ENCODE measurements at regions not wholly inside any gene's neighbourhood (a gene's known extent, or its start where the extent isn't known, plus 50 kb on each side); places are given as distances from the start of the nearest gene placed in this dataset.
"Not testable (repeated sequence)": the region's sequence is repeated elsewhere in the genome, so short reads cannot be mapped to it uniquely, and the experiment has no call there.

- FAIRE-seq: no peak
- DNase-seq (ENCODE audit: low spot score): no peak
These were observed 180.8 kb upstream of the PLN start for GRCh38 chr6:118367314-118367713.

- DNase-seq (ENCODE audit: low spot score) (no peak), FAIRE-seq (no peak)
These were observed 177.4 kb upstream of the PLN start for GRCh38 chr6:118370722-118371121.

- no peak for DNase-seq (ENCODE audit: low spot score)
- no peak for FAIRE-seq
These were observed 176.1 kb upstream of the PLN start for GRCh38 chr6:118371955-118372354.

GRCh38 chr6:118372413-118372812 lies 175.7 kb upstream of the PLN start:
- FAIRE-seq (no peak), DNase-seq (ENCODE audit: low spot score) (no peak)

- DNase-seq (ENCODE audit: low spot score) (no peak), FAIRE-seq (no peak)
These were observed 170.2 kb upstream of the PLN start for GRCh38 chr6:118377711-118378414.

GRCh38 chr6:118380620-118381019 lies 167.5 kb upstream of the PLN start:
- FAIRE-seq: not testable (repeated sequence)

GRCh38 chr6:118382126-118382525 lies 166.0 kb upstream of the PLN start:
- FAIRE-seq (no peak), DNase-seq (ENCODE audit: low spot score) (no peak)

More at GRCh38 chr6:118380620-118381019, 167.5 kb upstream of the PLN start:
- not testable (repeated sequence) for DNase-seq (ENCODE audit: low spot score)

- DNase-seq (ENCODE audit: low spot score) (no peak), FAIRE-seq (no peak)
These were observed 164.2 kb upstream of the PLN start for GRCh38 chr6:118383924-118384323.

- no peak for DNase-seq (ENCODE audit: low spot score)
- no peak for FAIRE-seq
These were observed 161.1 kb upstream of the PLN start for GRCh38 chr6:118386975-118387374.

GRCh38 chr6:118387921-118388701 lies 160.0 kb upstream of the PLN start:
- FAIRE-seq (peak; percentile 96), DNase-seq (ENCODE audit: low spot score) (peak; percentile 87)

- FAIRE-seq (no peak), DNase-seq (ENCODE audit: low spot score) (no peak)
These were observed 157.0 kb upstream of the PLN start for GRCh38 chr6:118391086-118391485.

- FAIRE-seq: no peak
These were observed 154.0 kb upstream of the PLN start for GRCh38 chr6:118394106-118394505.

GRCh38 chr6:118396969-118397368 lies 151.1 kb upstream of the PLN start:
- DNase-seq (ENCODE audit: low spot score): no peak
- no peak for FAIRE-seq

More at GRCh38 chr6:118394106-118394505, 154.0 kb upstream of the PLN start:
- no peak for DNase-seq (ENCODE audit: low spot score)

GRCh38 chr6:118397671-118398465 lies 150.2 kb upstream of the PLN start:
- no peak for DNase-seq (ENCODE audit: low spot score)
- no peak for FAIRE-seq

GRCh38 chr6:118400098-118400497 lies 148.0 kb upstream of the PLN start:
- FAIRE-seq: no peak
- no peak for DNase-seq (ENCODE audit: low spot score)

GRCh38 chr6:118400582-118400981 lies 147.5 kb upstream of the PLN start:
- no peak for FAIRE-seq
- DNase-seq (ENCODE audit: low spot score): no peak

GRCh38 chr6:118401325-118401975 lies 146.6 kb upstream of the PLN start:
- DNase-seq (ENCODE audit: low spot score) (no peak), FAIRE-seq (no peak)

GRCh38 chr6:118403036-118403435 lies 145.1 kb upstream of the PLN start:
- no peak for DNase-seq (ENCODE audit: low spot score)
- no peak for FAIRE-seq

- DNase-seq (ENCODE audit: low spot score) (no peak), FAIRE-seq (no peak)
These were observed 139.2 kb upstream of the PLN start for GRCh38 chr6:118408863-118409262.

GRCh38 chr6:118410001-118410400 lies 138.1 kb upstream of the PLN start:
- FAIRE-seq (no peak), DNase-seq (ENCODE audit: low spot score) (no peak)
